HL-60 (cell line): ENCODE measurements at regions not wholly inside any gene's neighbourhood (a gene's known extent, or its start where the extent isn't known, plus 50 kb on each side); places are given as distances from the start of the nearest gene placed in this dataset.

ENCODE experiments used
- DNase-seq, 2 experiments: peaks; one replicate each; pipeline ENCODE4 v3.0.0-alpha.2; 2010 to 2020; ENCODE audit warnings: low read depth in 1 of 2, low spot score in 1 of 2
- H3K27ac ChIP-seq: fragments of 250-450 bp; sonication (Bioruptor Pico); replicated peaks from 2 replicates; pipeline ENCODE4 v1.5.1; 2020; ENCODE audit warnings: mild to moderate bottlenecking, moderate library complexity
- H3K27me3 ChIP-seq: fragments of 250-450 bp; sonication (Bioruptor Pico); 2 replicates; pipeline ENCODE4 v1.5.1; 2021; ENCODE audit warnings: mild to moderate bottlenecking, moderate library complexity; ENCODE audit not compliant: insufficient read depth, poor library complexity, severe bottlenecking
- H3K4me3 ChIP-seq: replicated peaks from 2 replicates; pipeline ENCODE4 v1.5.1; 2011; ENCODE audit warnings: mild to moderate bottlenecking, control low read depth, low read length; ENCODE audit not compliant: insufficient read depth
- CTCF ChIP-seq: IDR thresholded peaks from one replicate; pipeline ENCODE4 v1.5.1; 2011; ENCODE audit warnings: low read length, control low read depth, inconsistent platforms; ENCODE audit not compliant: insufficient read depth
- GABPA ChIP-seq: IDR thresholded peaks from 2 replicates; pipeline ENCODE4 v1.6.1; 2012; ENCODE audit warnings: low read depth
- POLR2AphosphoS5 ChIP-seq: IDR thresholded peaks from 2 replicates; pipeline ENCODE4 v1.6.1; 2012; ENCODE audit warnings: low read depth
- SPI1 ChIP-seq: IDR thresholded peaks from 2 replicates; pipeline ENCODE4 v1.6.1; 2012; ENCODE audit warnings: low read depth, mild to moderate bottlenecking, borderline replicate concordance
- TF ChIP-seq, protein P1 (sequence below): IDR thresholded peaks from 2 replicates; pipeline ENCODE4 v1.6.1; 2012; ENCODE audit warnings: low read depth; ENCODE audit not compliant: insufficient replicate concordance

DNA sequence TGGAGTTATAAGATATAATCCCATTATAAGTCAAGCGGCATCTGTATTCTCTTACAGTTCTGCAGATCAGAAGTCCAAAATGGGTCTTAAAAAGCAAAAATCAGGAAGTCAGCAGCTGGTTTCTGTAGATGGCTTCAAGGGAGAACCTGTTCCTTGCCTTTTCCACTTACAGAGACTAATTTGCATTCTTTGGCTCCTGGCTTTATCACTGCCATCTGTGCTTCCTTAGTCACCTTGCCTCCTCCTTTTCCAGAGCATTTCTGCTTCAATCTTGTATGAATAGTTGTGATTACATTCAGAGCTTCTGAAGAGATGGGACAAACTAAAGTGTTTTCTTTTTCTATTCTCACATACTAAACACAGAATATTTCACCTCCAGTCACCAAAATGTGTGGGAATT lies 647.3 kb upstream of the GRAMD2B start:
- DNase-seq, result no peak
- TF ChIP-seq, protein P1, sequence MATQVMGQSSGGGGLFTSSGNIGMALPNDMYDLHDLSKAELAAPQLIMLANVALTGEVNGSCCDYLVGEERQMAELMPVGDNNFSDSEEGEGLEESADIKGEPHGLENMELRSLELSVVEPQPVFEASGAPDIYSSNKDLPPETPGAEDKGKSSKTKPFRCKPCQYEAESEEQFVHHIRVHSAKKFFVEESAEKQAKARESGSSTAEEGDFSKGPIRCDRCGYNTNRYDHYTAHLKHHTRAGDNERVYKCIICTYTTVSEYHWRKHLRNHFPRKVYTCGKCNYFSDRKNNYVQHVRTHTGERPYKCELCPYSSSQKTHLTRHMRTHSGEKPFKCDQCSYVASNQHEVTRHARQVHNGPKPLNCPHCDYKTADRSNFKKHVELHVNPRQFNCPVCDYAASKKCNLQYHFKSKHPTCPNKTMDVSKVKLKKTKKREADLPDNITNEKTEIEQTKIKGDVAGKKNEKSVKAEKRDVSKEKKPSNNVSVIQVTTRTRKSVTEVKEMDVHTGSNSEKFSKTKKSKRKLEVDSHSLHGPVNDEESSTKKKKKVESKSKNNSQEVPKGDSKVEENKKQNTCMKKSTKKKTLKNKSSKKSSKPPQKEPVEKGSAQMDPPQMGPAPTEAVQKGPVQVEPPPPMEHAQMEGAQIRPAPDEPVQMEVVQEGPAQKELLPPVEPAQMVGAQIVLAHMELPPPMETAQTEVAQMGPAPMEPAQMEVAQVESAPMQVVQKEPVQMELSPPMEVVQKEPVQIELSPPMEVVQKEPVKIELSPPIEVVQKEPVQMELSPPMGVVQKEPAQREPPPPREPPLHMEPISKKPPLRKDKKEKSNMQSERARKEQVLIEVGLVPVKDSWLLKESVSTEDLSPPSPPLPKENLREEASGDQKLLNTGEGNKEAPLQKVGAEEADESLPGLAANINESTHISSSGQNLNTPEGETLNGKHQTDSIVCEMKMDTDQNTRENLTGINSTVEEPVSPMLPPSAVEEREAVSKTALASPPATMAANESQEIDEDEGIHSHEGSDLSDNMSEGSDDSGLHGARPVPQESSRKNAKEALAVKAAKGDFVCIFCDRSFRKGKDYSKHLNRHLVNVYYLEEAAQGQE, result no peak
- TF ChIP-seq GABPA (no peak), CTCF (no peak), SPI1 (no peak), POLR2AphosphoS5 (no peak)
- Histone ChIP-seq H3K27ac (no peak overlapping the region), H3K27me3 (no peaks in the 10 kb centered on the region), H3K4me3 (no peak overlapping the region)

DNA sequence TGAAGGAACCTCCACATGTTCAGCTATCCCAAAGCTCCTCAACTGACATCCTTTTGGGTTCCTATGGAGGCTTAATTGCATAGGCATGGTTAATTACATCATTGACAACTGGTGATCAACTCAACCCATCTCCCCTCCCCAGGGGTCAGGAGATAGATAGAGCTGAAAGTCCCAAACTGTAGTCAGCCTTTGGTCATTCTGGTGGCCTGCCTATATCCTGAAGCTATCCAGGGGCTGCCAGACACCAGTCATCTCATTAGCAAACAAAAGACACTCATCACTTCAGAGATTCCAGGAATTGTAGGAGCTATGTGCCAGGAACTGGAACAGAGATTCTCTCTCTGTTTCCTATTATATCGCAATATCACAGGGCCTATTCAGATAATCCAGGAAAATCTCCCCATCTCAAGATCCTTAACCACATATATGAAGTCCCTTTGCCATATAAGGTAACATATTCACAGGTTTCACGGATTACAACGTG lies 646.5 kb upstream of the GRAMD2B start:
- no peak for DNase-seq
- TF ChIP-seq CTCF (no peak), SPI1 (no peak), POLR2AphosphoS5 (no peak), GABPA (no peak)
- TF ChIP-seq, protein P1, result no peak
- no peaks in the 10 kb centered on the region for H3K27me3 ChIP-seq

DNA sequence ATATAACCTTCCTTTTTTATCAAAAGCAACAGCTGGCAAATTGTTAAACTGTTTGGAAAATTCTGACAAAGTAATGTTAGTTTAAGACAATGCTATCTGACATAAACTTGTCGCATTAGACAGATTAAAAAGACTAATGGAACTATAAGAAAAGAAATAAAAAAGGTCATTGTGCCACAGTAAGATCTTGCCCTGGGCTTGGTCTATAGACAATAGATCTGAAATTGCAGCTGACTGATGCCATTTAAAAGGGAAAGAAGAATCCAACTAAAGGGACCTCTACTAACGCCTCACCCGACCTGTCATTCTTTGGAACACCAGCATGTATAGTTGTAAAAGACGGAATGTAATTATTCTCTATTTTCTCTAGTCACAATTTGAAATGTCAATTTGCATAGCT lies 644.4 kb upstream of the GRAMD2B start:
- TF ChIP-seq POLR2AphosphoS5 (no peak), GABPA (no peak), CTCF (no peak), SPI1 (no peak)
- TF ChIP-seq, protein P1, result no peak
- DNase-seq, result no peak
- no peak overlapping the region for H3K4me3 ChIP-seq
- no peaks in the 10 kb centered on the region for H3K27me3 ChIP-seq
- H3K27ac ChIP-seq, result no peak overlapping the region

More for the DNA sequence above, 646.5 kb upstream of the GRAMD2B start:
- Histone ChIP-seq H3K4me3 (no peak overlapping the region), H3K27ac (no peak overlapping the region)
